ENCODE measurements at regions not wholly inside any gene's neighbourhood (a gene's known extent, or its start where the extent isn't known, plus 50 kb on each side); places are given as distances from the start of the nearest gene placed in this dataset.
"Not testable (repeated sequence)": the region's sequence is repeated elsewhere in the genome, so short reads cannot be mapped to it uniquely, and the experiment has no call there.

GRCh38 chr5:148748702-148749392, 77.6 kb upstream of the ADRB2 start:
- Mint-ChIP-seq H3K36me3 (peaks cover 0 to 4% (median 2%) of the 10 kb centered on the region in 3 donors), H3K27ac (no peak overlapping the region), H3K27me3 (peaks cover 0 to 3% (median 0%) of the 10 kb centered on the region in 5 donors), H3K9me3 (peaks cover 0 to 11% (median 4%) of the 10 kb centered on the region in 9 donors), H3K4me3 (no peak overlapping the region), H3K4me1 (peaks cover 0 to 12% (median 0%) of the 10 kb centered on the region in 4 donors)
- POLR2A ChIA-PET, result no interaction called here
- ATAC-seq (no peak), DNase-seq (no peak)

- H3K36me3 Mint-ChIP-seq, result peaks cover 0 to 9% (median 2%) of the 10 kb centered on the region in 3 donors
- peaks cover 0 to 23% (median 8%) of the 10 kb centered on the region in 9 donors for H3K9me3 Mint-ChIP-seq
- no peak overlapping the region for H3K27ac Mint-ChIP-seq
- peaks cover 0 to 12% (median 0%) of the 10 kb centered on the region in 4 donors for H3K4me1 Mint-ChIP-seq
- DNase-seq (no peak), ATAC-seq (no peak)
- peaks cover 0 to 3% (median 0%) of the 10 kb centered on the region in 5 donors for H3K27me3 Mint-ChIP-seq
- POLR2A ChIA-PET, result no interaction called here
- H3K4me3 Mint-ChIP-seq, result no peak overlapping the region
These were observed 75.8 kb upstream of the ADRB2 start for GRCh38 chr5:148750614-148751013.

GRCh38 chr5:148751025-148751424, 75.4 kb upstream of the ADRB2 start:
- POLR2A ChIA-PET, result no interaction called here
- ATAC-seq (no peak), DNase-seq (no peak)
- H3K27ac Mint-ChIP-seq, result no peak overlapping the region
- H3K36me3 Mint-ChIP-seq, result peaks cover 0 to 11% (median 2%) of the 10 kb centered on the region in 3 donors
- peaks cover 0 to 27% (median 9%) of the 10 kb centered on the region in 9 donors for H3K9me3 Mint-ChIP-seq
- H3K4me1 Mint-ChIP-seq, result peaks cover 0 to 12% (median 0%) of the 10 kb centered on the region in 4 donors
- no peak overlapping the region for H3K4me3 Mint-ChIP-seq
- H3K27me3 Mint-ChIP-seq, result peaks cover 0 to 3% (median 0%) of the 10 kb centered on the region in 5 donors

- ATAC-seq, DNase-seq, H3K4me1 Mint-ChIP-seq, H3K27ac Mint-ChIP-seq, POLR2A ChIA-PET, H3K4me3 Mint-ChIP-seq, H3K27me3 Mint-ChIP-seq: not testable (repeated sequence)
- peaks cover 0 to 20% (median 2%) of the 10 kb centered on the region in 3 donors for H3K36me3 Mint-ChIP-seq
- peaks cover 0 to 41% (median 16%) of the 10 kb centered on the region in 9 donors for H3K9me3 Mint-ChIP-seq
These were observed 74.0 kb upstream of the ADRB2 start for GRCh38 chr5:148752375-148752774.

GRCh38 chr5:148759101-148759500, 67.3 kb upstream of the ADRB2 start:
- H3K4me3 Mint-ChIP-seq, result no peak overlapping the region
- H3K9me3 Mint-ChIP-seq, result peaks cover 6 to 44% (median 23%) of the 10 kb centered on the region in 9 donors
- no peak for ATAC-seq
- no peak overlapping the region for H3K27ac Mint-ChIP-seq
- peaks cover 4 to 29% (median 10%) of the 10 kb centered on the region in 5 donors for H3K27me3 Mint-ChIP-seq
- peaks cover 0 to 28% (median 0%) of the 10 kb centered on the region in 3 donors for H3K36me3 Mint-ChIP-seq
- peaks cover 0 to 9% (median 0%) of the 10 kb centered on the region in 4 donors for H3K4me1 Mint-ChIP-seq
- POLR2A ChIA-PET, result no interaction called here
- no peak for DNase-seq

GRCh38 chr5:148760945-148761638, 65.3 kb upstream of the ADRB2 start:
- Mint-ChIP-seq H3K4me1 (peaks cover 0 to 9% (median 0%) of the 10 kb centered on the region in 4 donors), H3K4me3 (no peak overlapping the region), H3K36me3 (peaks cover 0 to 22% (median 0%) of the 10 kb centered on the region in 3 donors), H3K27ac (no peak overlapping the region), H3K27me3 (peaks cover 6 to 40% (median 10%) of the 10 kb centered on the region in 5 donors), H3K9me3 (peaks cover 2 to 30% (median 17%) of the 10 kb centered on the region in 9 donors)
- ATAC-seq (no peak), DNase-seq (no peak)
- POLR2A ChIA-PET, result no interaction called here

GRCh38 chr5:148763996-148764395, 62.4 kb upstream of the ADRB2 start:
- Mint-ChIP-seq H3K4me3 (no peak overlapping the region), H3K4me1 (peaks cover 0 to 10% (median 0%) of the 10 kb centered on the region in 4 donors), H3K9me3 (peaks cover 0 to 2% (median 0%) of the 10 kb centered on the region in 9 donors), H3K36me3 (no peaks in the 10 kb centered on the region), H3K27me3 (peaks cover 12 to 55% (median 22%) of the 10 kb centered on the region in 5 donors), H3K27ac (no peak overlapping the region)
- no peak for ATAC-seq
- no peak for DNase-seq
- POLR2A ChIA-PET, result no interaction called here

GRCh38 chr5:148765061-148765460, 61.4 kb upstream of the ADRB2 start:
- DNase-seq (no peak), ATAC-seq (no peak)
- peaks cover 0 to 10% (median 0%) of the 10 kb centered on the region in 4 donors for H3K4me1 Mint-ChIP-seq
- H3K4me3 Mint-ChIP-seq, result no peak overlapping the region
- POLR2A ChIA-PET, result no interaction called here
- H3K27ac Mint-ChIP-seq, result no peak overlapping the region
- no peaks in the 10 kb centered on the region for H3K9me3 Mint-ChIP-seq
- peaks cover 8 to 44% (median 18%) of the 10 kb centered on the region in 5 donors for H3K27me3 Mint-ChIP-seq
- H3K36me3 Mint-ChIP-seq, result no peaks in the 10 kb centered on the region

- Mint-ChIP-seq H3K4me1 (peaks cover 0 to 4% (median 0%) of the 10 kb centered on the region in 4 donors), H3K27ac (no peak overlapping the region), H3K36me3 (no peaks in the 10 kb centered on the region), H3K27me3 (peaks cover 10 to 51% (median 27%) of the 10 kb centered on the region in 5 donors), H3K4me3 (no peak overlapping the region), H3K9me3 (no peaks in the 10 kb centered on the region)
- POLR2A ChIA-PET, result no interaction called here
- DNase-seq (no peak), ATAC-seq (no peak)
These were observed 57.5 kb upstream of the ADRB2 start for GRCh38 chr5:148768806-148769415.

- peaks cover 0 to 8% (median 0%) of the 10 kb centered on the region in 4 donors for H3K4me1 Mint-ChIP-seq
- H3K9me3 Mint-ChIP-seq, result no peaks in the 10 kb centered on the region
- H3K4me3 Mint-ChIP-seq, result no peak overlapping the region
- POLR2A ChIA-PET, result no interaction called here
- peaks cover 10 to 51% (median 27%) of the 10 kb centered on the region in 5 donors for H3K27me3 Mint-ChIP-seq
- DNase-seq (no peak), ATAC-seq (no peak)
- H3K36me3 Mint-ChIP-seq, result no peaks in the 10 kb centered on the region
- no peak overlapping the region for H3K27ac Mint-ChIP-seq
These were observed 56.5 kb upstream of the ADRB2 start for GRCh38 chr5:148769941-148770340.

- Mint-ChIP-seq H3K36me3 (no peaks in the 10 kb centered on the region), H3K4me3 (no peak overlapping the region), H3K27ac (no peak overlapping the region), H3K9me3 (no peaks in the 10 kb centered on the region), H3K4me1 (peaks cover 0 to 7% (median 0%) of the 10 kb centered on the region in 4 donors), H3K27me3 (peaks cover 2 to 22% (median 8%) of the 10 kb centered on the region in 5 donors)
- no peak for ATAC-seq
- no peak for DNase-seq
- POLR2A ChIA-PET, result no interaction called here
These were observed 52.1 kb upstream of the ADRB2 start for GRCh38 chr5:148774313-148774712.

GRCh38 chr5:148776261-148776660, 50.1 kb upstream of the ADRB2 start:
- ATAC-seq (no peak), DNase-seq (no peak)
- no peaks in the 10 kb centered on the region for H3K9me3 Mint-ChIP-seq
- POLR2A ChIA-PET, result no interaction called here
- H3K36me3 Mint-ChIP-seq, result no peaks in the 10 kb centered on the region
- no peak overlapping the region for H3K27ac Mint-ChIP-seq
- peaks cover 2 to 22% (median 4%) of the 10 kb centered on the region in 5 donors for H3K27me3 Mint-ChIP-seq
- peaks cover 0 to 7% (median 0%) of the 10 kb centered on the region in 4 donors for H3K4me1 Mint-ChIP-seq
- no peak overlapping the region for H3K4me3 Mint-ChIP-seq

All from naive thymus-derived CD8-positive, alpha-beta T cell (primary cell).